HG02870 (cell line): ENCODE measurements at regions not wholly inside any gene's neighbourhood (a gene's known extent, or its start where the extent isn't known, plus 50 kb on each side); places are given as distances from the start of the nearest gene placed in this dataset.

Experiments used
- ATAC-seq: cut with Tn5 transposase; IDR thresholded peaks from one replicate; pipeline ENCODE4 v1.9.1; 2021; ENCODE audit warnings: mild to moderate bottlenecking, moderate library complexity; ENCODE audit not compliant: unreplicated experiment

DNA sequence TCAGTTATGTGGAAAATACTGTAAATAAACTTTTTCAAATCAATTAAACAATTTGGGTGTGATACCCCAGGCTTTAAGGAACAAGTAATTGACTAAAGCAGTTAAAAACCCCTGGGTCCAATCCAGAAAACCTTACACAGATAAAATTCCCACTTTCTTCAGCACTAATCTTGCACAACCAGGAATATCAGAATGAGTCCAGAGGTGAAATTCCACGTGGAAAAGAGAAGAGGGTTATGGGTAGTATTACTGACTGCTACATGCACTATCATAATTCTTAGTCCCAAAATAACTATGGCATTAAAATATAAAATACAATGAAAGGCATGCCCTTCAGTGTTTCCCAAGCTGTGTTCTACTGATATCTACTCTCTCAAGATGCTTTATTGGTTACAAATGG, 135.7 kb upstream of the STEAP4 start:
- no peak for ATAC-seq

DNA sequence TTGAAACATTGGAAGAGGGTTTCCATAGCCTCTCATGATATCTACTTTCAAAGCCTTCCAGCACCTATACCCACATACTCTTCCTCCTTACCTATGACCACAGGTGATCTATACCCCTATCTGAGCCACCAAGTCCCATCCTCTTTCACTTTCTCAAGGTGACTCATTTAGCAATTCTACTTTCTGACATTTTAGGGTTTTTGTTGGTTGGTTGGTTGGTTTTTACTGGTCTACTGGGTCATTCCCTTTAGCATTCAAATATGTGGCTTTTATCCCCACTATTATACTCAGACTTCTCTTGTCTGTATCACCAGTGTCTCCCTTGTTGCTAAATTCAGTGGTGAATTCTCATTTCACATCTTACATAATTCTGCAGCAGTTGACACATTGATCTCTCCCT, 130.4 kb upstream of the STEAP4 start:
- peak; percentile 83 for ATAC-seq

GRCh38 chr7:88432301-88432700, 125.6 kb upstream of the STEAP4 start:
- ATAC-seq = no peak

GRCh38 chr7:88431882-88432281, 125.2 kb upstream of the STEAP4 start:
- ATAC-seq = no peak

DNA sequence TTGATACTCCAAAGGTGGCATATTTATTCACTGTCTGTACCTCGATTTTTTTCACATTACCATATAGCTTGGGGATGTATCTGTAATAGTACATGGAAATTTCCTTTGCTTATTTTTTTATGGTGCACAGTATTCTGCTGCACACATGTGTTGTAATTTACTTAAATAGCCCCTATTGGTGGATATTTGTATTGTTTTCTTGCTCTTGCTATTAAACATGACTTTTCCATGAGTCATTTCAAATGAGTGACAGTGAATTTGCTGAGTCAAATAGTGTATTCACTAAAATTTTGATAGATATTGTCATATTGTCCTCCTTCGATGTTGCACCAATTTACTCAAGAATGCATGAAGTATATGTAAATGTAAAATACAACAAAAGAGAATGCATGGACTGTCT, 122.7 kb upstream of the STEAP4 start:
- no peak for ATAC-seq

GRCh38 chr7:88402529-88402928, 95.8 kb upstream of the STEAP4 start:
- no peak for ATAC-seq

DNA sequence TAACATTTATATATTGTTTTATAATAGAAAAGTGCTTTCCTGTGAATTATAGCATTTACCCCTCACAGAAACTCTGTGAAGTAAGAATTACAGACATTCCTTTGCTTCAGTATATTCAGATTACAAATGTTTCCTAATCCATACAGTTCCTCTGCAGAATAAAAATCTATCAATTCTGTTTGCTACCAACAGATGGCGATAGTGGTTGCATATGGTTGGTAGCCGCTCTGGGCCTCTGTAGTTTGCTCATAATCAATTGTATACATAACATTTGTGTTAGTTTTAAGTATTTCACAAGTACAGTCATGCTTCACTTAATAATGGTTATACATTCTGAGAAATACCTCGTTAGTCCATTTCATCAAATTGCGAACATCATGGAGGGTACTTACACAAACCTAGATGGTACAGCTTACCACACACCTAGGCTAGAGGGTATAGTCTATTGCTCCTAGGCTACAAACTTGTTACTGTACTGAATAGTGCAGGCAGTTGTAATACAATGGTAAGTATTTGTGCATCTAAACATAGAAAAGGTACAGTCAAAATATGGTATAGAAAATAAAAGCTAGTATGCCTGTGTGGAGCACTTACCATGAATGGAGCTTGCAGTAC, 94.4 kb upstream of the STEAP4 start:
- peak; percentile 43 for ATAC-seq

DNA sequence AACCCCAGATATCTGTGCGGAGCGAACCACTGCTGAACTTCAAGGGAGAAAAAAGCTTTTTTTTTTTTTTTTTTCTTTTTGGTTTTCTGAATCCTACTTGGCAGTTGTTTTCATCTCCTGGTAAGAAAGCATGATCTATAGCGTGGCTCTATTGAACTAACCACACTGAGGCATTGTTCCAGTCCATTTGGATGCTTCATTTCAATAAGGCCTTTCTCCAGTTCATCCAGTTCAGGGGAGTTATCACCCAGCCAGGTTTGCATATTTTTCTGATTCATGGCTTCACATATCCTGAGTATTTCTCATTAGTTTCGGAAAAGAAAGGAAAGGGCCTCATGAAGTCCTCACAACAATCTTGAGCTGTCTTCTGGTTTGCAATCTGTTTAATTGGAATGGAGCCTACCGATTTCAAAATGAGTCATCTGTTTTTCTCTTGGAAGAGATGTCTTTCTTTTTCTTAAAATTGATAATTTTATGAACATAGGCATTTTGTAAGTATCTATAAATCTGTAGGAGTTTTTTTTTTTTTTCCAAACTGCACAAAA, 93.1 kb upstream of the STEAP4 start:
- no peak for ATAC-seq

DNA sequence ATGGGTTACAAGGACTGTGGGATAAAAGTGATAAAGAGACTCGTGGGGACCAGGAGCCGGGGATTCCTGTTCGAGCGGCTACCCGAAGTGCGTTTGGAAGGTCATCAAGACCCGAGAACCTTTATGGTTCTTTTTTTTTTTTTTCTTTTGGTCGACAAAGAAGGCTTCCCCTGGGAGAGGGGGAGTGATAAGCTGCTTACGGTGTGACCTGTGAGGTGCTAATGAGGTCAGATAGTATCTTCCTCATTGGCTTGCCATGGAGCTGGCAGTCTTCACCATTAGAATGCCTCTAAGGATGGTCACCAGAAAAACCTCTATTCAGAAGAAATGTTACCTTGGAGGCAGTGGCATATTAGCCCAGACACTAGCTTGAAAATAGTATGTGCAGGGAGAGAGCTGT, 92.3 kb upstream of the STEAP4 start:
- no peak for ATAC-seq

DNA sequence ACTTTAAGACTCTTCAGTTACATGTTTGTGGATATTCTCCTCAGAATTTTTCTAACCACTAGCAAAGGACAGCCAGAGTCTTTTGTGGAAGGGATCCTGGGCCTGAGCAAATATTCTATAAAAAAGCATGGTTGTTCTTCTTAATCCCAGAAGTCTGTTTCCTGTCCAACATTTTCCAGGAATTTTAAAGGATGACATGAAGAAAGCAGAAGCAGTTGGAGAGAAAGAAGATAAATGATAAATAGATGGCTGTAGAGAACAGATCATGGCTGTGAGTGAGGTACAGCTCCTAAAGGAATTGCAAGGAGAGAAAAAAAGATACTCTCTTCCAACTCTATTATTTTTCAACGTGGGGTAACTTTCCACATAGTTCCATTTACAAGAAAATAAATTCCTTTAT, 91.8 kb upstream of the STEAP4 start:
- no peak for ATAC-seq

DNA sequence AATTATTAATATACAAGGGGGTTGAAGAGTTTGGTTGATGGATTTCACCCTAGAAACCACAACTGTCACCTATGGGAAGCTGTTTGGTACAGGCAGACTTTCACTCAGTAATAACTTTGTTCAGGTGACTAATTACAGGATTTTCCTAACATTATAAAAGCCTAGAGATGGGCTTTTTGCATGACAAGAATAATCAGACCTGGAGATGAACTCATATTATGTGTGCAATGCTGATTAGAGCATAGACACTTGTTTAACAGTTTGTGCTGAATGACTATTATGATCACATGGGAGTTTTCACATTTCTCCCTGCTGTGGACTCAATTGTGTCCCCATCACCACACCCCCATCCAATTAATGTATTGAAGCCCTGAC, 90.2 kb upstream of the STEAP4 start:
- ATAC-seq = peak; percentile 48

DNA sequence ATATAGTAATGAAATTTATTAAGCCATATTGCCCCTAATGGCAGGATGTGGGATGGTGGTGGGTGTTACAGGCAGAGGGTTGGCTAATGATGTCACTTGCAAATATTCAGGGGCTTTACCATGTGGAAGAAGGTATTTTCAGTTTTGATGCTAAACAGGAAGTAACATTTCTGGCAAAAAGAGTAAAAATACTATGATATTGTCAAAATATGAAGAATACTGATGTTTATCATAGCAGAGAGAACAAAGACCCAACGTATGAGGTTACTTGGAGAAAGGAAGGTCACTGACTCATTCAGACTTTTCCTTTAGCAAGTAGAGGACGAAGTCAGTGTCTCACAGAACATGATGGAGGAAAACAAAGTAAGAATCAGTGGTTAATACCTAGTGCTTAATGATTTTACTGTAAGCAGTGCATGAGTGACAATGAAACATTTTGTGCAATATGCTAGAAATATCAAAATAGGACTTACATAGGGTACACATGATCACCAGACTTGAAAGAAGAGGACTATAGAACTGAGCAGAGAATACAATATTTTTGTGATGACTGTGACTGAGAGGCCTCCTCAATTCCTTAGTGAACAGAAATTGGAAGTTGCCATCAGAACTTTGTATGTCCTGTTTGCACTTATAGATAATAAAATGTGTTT, 89.7 kb upstream of the STEAP4 start:
- peak; percentile 67 for ATAC-seq

GRCh38 chr7:88395715-88396114, 89.0 kb upstream of the STEAP4 start:
- ATAC-seq = no peak

DNA sequence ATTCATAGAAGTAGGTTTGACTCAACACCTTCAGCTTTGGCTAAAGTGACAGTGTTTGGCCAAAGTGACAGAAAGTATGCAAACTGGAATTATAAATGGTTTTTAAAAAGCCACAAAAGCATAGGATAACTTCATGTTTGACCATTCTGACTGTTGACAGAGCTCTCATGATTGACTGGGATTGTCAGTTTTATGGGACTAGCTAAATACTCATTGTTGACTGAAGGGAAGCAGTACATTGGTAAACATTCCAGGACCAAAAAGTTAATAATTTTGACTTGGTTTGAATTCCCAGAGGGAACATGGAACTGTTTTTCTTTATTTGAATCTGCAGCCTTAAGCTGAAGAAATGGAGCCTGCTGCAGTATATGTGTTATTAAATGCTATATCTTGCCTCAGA, 84.6 kb upstream of the STEAP4 start:
- ATAC-seq = no peak

- ATAC-seq = no peak
Measured at GRCh38 chr7:88387368-88387767, 80.7 kb upstream of the STEAP4 start.

GRCh38 chr7:88386665-88387156, 80.0 kb upstream of the STEAP4 start:
- no peak for ATAC-seq

GRCh38 chr7:88377434-88377833, 70.7 kb upstream of the STEAP4 start:
- ATAC-seq = no peak

GRCh38 chr7:88368686-88369085, 62.0 kb upstream of the STEAP4 start:
- no peak for ATAC-seq

DNA sequence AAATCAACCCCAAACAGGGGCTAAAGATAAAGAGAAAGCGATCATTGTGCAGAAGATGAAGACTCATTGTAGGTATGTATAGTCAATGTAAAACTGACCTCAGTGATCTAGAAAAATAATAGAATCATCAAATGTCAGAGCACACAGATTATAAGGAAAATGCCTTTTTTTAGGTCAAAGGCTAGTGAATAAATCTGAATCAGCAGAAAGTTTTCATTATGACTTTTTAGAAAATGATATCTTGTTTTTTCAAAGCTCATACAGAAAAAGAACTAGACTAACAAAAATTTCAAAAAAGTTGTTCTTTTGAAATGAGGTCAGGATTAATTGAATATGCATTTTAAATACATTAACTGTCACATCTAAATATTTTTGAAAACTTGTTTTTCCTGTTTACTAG, 60.2 kb upstream of the STEAP4 start:
- no peak for ATAC-seq

- ATAC-seq = no peak
Measured at GRCh38 chr7:88363869-88364268, 57.2 kb upstream of the STEAP4 start.

DNA sequence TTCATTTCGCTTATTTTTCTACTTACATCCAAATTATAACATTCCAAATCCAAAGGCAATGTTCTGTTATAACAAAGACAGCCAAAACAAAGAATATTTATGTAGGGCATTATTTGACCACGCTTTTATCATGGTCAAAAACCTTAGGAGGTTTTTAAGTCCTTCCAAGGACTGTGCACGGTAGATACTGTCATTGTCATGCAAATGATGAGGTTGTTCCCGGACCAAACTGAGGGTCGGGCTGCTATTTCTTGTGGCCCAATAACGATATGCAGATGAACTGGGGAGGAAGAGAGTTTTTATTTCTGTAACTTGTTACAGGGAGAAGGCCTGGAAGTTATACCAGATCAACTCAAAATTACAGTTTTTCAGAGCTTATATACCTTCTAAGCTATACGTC, 56.6 kb upstream of the STEAP4 start:
- ATAC-seq = no peak

GRCh38 chr7:88361357-88361756, 54.7 kb upstream of the STEAP4 start:
- ATAC-seq = no peak

DNA sequence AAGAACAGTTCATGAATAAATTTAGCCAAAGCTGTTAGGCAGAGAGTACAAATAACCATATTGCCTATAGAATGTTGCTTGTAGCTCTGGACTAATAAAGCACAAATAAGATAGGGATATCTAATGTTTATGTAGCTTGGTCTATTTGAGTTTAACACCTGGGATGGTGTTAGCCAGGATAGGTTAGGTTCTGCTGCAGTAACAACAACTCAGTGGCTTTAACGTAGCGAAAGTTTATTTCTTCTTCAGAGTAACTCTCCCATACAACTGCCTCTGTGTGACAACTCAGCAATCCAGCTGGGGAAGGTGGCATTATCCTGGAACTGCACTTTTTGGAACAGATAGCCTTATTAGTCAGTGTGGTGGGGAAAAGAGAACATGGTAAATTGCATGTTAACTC, 52.2 kb upstream of the STEAP4 start:
- no peak for ATAC-seq
